Heart left ventricle (tissue), 16 donors: ENCODE measurements at regions not wholly inside any gene's neighbourhood (a gene's known extent, or its start where the extent isn't known, plus 50 kb on each side); places are given as distances from the start of the nearest gene placed in this dataset.

Experiments
- ATAC-seq, 4 donors: fragments of 200-7000 bp; cut with Tn5 transposase; one replicate each; pipeline ENCODE4 v1.9.1; 2020 to 2022; ENCODE audit warnings: moderate library complexity in 4 of 4, mild to moderate bottlenecking in 3 of 4, moderate number of reproducible peaks in 1 of 4
- DNase-seq, 5 donors: peaks; one replicate each; pipeline ENCODE4 v3.0.0-alpha.2; 2020
- H3K27ac ChIP-seq, 12 donors: fragments of 200-600 bp; sonication (generic) in 4 of 12; one replicate each; pipeline versions ENCODE4 v1.5.0 to v1.8.0; 2016 to 2022; ENCODE audit warnings: mild to moderate bottlenecking in 2 of 12
- H3K27me3 ChIP-seq, 9 donors: fragments of 200-600 bp; sonication (generic) in 2 of 9; one replicate each; pipeline versions ENCODE4 v1.5.1 to v1.8.0; 2016 to 2022; ENCODE audit warnings: mild to moderate bottlenecking in 3 of 9
- H3K36me3 ChIP-seq, 9 donors: fragments of 200-600 bp; sonication (generic) in 2 of 9; one replicate each; pipeline versions ENCODE4 v1.5.0 to v1.8.0; 2018 to 2022; ENCODE audit warnings: mild to moderate bottlenecking in 2 of 9
- H3K4me1 ChIP-seq, 12 donors: fragments of 200-600 bp; sonication (generic) in 4 of 12; one replicate each; pipeline versions ENCODE4 v1.5.0 to v1.8.0; 2016 to 2022; ENCODE audit warnings: mild to moderate bottlenecking in 3 of 12
- H3K4me3 ChIP-seq, 12 donors: fragments of 200-600 bp; sonication (generic) in 4 of 12; one replicate each; pipeline versions ENCODE4 v1.5.0 to v1.8.0; 2017 to 2022; ENCODE audit warnings: mild to moderate bottlenecking in 9 of 12, moderate library complexity in 4 of 12
- H3K9me3 ChIP-seq, 12 donors: fragments of 200-600 bp; sonication (generic) in 4 of 12; one replicate each; pipeline versions ENCODE4 v1.5.0 to v1.8.0; 2016 to 2022; ENCODE audit warnings: mild to moderate bottlenecking in 1 of 12
- CTCF ChIP-seq, 12 donors: fragments of 200-600 bp; sonication (generic) in 4 of 12; IDR thresholded peaks; one replicate each; pipeline versions ENCODE4 v1.5.0 to v1.8.0; 2018 to 2022; ENCODE audit warnings: antibody characterized with exemption in 12 of 12, mild to moderate bottlenecking in 5 of 12
- POLR2A ChIP-seq, 2 donors: fragments of 450-650 bp; IDR thresholded peaks; one replicate each; pipeline ENCODE4 v1.6.1; 2017; ENCODE audit warnings: antibody characterized with exemption in 2 of 2, mild to moderate bottlenecking in 2 of 2, moderate library complexity in 2 of 2
- WGBS, 4 donors: extraction: QIAGEN DNeasy Blood & Tissue Kit in 2 of 4; methylation state at CpG; one replicate each; pipeline versions ENCODE4 v1.1.5 to v1.1.7; 2013 to 2018; 5-methylcytosine and 5-hydroxymethylcytosine counted together
- intact Hi-C, 10 donors: fragments of 100-400 bp; cut with DNase I; formaldehyde crosslinking; loops; one replicate each; pipeline versions ENCODE4 v1.11.1 to v1.14.2; 2022
- donor health status: ischemic (EF 13 %, LVEDD 7.1; RV severe dilation, severe dysfunction).
- donor health status: healthy with polysubstance abuse.
- donor health status: DM: no; HTN: yes; CAD: no.
- donor health status: DM: no; HTN: no; CAD: no.
- donor health status: ischemic (EF 25% LVEDD 6.9; RV normal size, moderate dysfunction).
- donor health status: ischemic (EF 25% LVEDD 5.7; RV mildly dilated, moderate dysfunction).
- donor health status: healthy.
- donor health status: DM: yes; HTN: yes; CAD: no.
- donor health status: ischemic (EF 35%, LVEDD 5.7; RV mildly dilated, moderate dysfunction).
- donor health status: nonischemic (EF 11% LVEDD 7.7; RV severe dilation, severe dysfunction).
- donor health status: DM: yes; HTN: yes; CAD: no.
- donor health status: PGD.
- donor health status: ischemic (EF 29% LVEDD 5.4; RV normal size, mild dysfunction).
- donor health status: nonischemic (EF 23%, LVEDD 6.1; RV moderate dilation, normal function).

GRCh38 chr12:98149691-98150210 lies 365.6 kb upstream of the TMPO start:
- H3K36me3 ChIP-seq, result no peaks in the 10 kb centered on the region
- no peaks in the 10 kb centered on the region for H3K9me3 ChIP-seq
- no peaks in the 10 kb centered on the region for H3K27me3 ChIP-seq
- H3K27ac ChIP-seq, result no peak overlapping the region
- DNase-seq (no peak), ATAC-seq (no peak)
- WGBS, 4 donors, result 82 to 91% (median 85%) methylated on average over 4 of the region's 4 CpGs
- intact Hi-C loops, result loop anchor here in 2 of 10 donors (10.0 kb wide), 3 partner anchors 165 to 595 kb away; no protein-coding TSS in a partner anchor
- H3K4me3 ChIP-seq, result no peak overlapping the region
- no peaks in the 10 kb centered on the region for H3K4me1 ChIP-seq
- TF ChIP-seq POLR2A (IDR thresholded peaks at IDR 0.05) (no peak), CTCF (IDR thresholded peaks at IDR 0.05) (no peak)

- Histone ChIP-seq H3K4me1 (no peaks in the 10 kb centered on the region), H3K27me3 (peaks cover 0 to 2% (median 0%) of the 10 kb centered on the region in 9 donors), H3K9me3 (no peaks in the 10 kb centered on the region), H3K27ac (no peak overlapping the region), H3K36me3 (no peaks in the 10 kb centered on the region), H3K4me3 (no peak overlapping the region)
- WGBS, 4 donors, result 65 to 76% (median 71%) methylated on average over 4 of the region's 4 CpGs
- DNase-seq (no peak), ATAC-seq (no peak)
- intact Hi-C loops, result loop anchor here in 2 of 10 donors (10.0 kb wide), 3 partner anchors 166 to 596 kb away; no protein-coding TSS in a partner anchor
- TF ChIP-seq CTCF (IDR thresholded peaks at IDR 0.05), result no peak
These were observed 364.2 kb upstream of the TMPO start for GRCh38 chr12:98151105-98151590.

- 52 to 81% (median 67%) methylated on average over 1 of the region's 1 CpG for WGBS, 4 donors
- DNase-seq, result no peak
- Histone ChIP-seq H3K4me1 (peaks cover 0 to 6% (median 0%) of the 10 kb centered on the region in 12 donors), H3K27ac (no peak overlapping the region), H3K9me3 (no peaks in the 10 kb centered on the region), H3K4me3 (no peak overlapping the region), H3K27me3 (peaks cover 0 to 2% (median 0%) of the 10 kb centered on the region in 9 donors), H3K36me3 (no peaks in the 10 kb centered on the region)
- ATAC-seq, result no peak
- intact Hi-C loops, result loop anchor here in 2 of 10 donors (10.0 kb wide), 3 partner anchors 167 to 597 kb away; no protein-coding TSS in a partner anchor
- TF ChIP-seq CTCF (IDR thresholded peaks at IDR 0.05), result no peak
- TF ChIP-seq POLR2A (IDR thresholded peaks at IDR 0.05), result no peak
These were observed 363.4 kb upstream of the TMPO start for GRCh38 chr12:98151984-98152383.

- TF ChIP-seq POLR2A (IDR thresholded peaks at IDR 0.05), result no peak
- TF ChIP-seq CTCF (IDR thresholded peaks at IDR 0.05), result peak; percentile 8 to 61 (median 40)
- peaks cover 0 to 6% (median 0%) of the 10 kb centered on the region in 12 donors for H3K4me1 ChIP-seq
- H3K27me3 ChIP-seq, result peaks cover 0 to 2% (median 0%) of the 10 kb centered on the region in 9 donors
- 7 to 11% (median 9%) methylated on average over 4 of the region's 4 CpGs for WGBS, 4 donors
- ATAC-seq (no peak), DNase-seq (peak in 1 of 5 donors; percentile 14)
- no peak overlapping the region for H3K27ac ChIP-seq
- H3K36me3 ChIP-seq, result no peaks in the 10 kb centered on the region
- H3K4me3 ChIP-seq, result no peak overlapping the region
- intact Hi-C loops, result loop anchor here in 2 of 10 donors (5.0 to 10.0 kb wide), 5 partner anchors 170 to 848 kb away; no protein-coding TSS in a partner anchor
- H3K9me3 ChIP-seq, result no peaks in the 10 kb centered on the region
These were observed 360.5 kb upstream of the TMPO start for GRCh38 chr12:98154850-98155249.
